ENCODE measurements at regions not wholly inside any gene's neighbourhood (a gene's known extent, or its start where the extent isn't known, plus 50 kb on each side); places are given as distances from the start of the nearest gene placed in this dataset.

GRCh38 chr17:51407576-51407975 is 147.2 kb downstream of the UTP18 start (continued):
- no peak for TF ChIP-seq ZNF462 (CRISPR knock-in tag; IDR thresholded peaks at IDR 0.05)

GRCh38 chr17:51419476-51419875 is 159.1 kb downstream of the UTP18 start:
- no peaks in the 10 kb centered on the region for H3F3A ChIP-seq (replicated peaks; ENCODE audit: low read depth)
- no peaks in the 10 kb centered on the region for H3K9me3 Mint-ChIP-seq
- 0 out of 2 replicates have a peak, but pooled peaks cover 12% of the 10 kb centered on the region for H3K9me2 ChIP-seq (ENCODE audit: insufficient read depth)
- H3K27me3 ChIP-seq (ENCODE audit: insufficient read depth): no peaks in the 10 kb centered on the region
- H3K4me1 ChIP-seq (ENCODE audit: insufficient read depth): peaks cover 6% of the 10 kb centered on the region; the same call in 1 of the 2 replicates
- ATAC-seq: no peak
- H3K27ac Mint-ChIP-seq: no peak overlapping the region
- no peaks in the 10 kb centered on the region for H3K79me2 ChIP-seq (replicated peaks; ENCODE audit: insufficient read depth)
- no peaks in the 10 kb centered on the region for H3K36me3 ChIP-seq (ENCODE audit: insufficient read depth)
- H3K4me3 Mint-ChIP-seq: no peak overlapping the region
- H3K4me2 ChIP-seq: no peak overlapping the region
- peaks cover 12% of the 10 kb centered on the region for H3K4me1 Mint-ChIP-seq
- no peak overlapping the region for H3K4me3 ChIP-seq
- DNase-seq (ENCODE audit: low spot score): no peak
- H3K27ac ChIP-seq (ENCODE audit: low read depth): no peak overlapping the region
- no peaks in the 10 kb centered on the region for H3K36me3 Mint-ChIP-seq (ENCODE audit: low read depth)
- no peak overlapping the region for H2AFZ ChIP-seq
- peaks cover 5% of the 10 kb centered on the region for H3K27me3 Mint-ChIP-seq (ENCODE audit: insufficient read depth, low read depth, poor library complexity)
- no peaks in the 10 kb centered on the region; the same call in 1 of the 2 replicates for H4K20me1 ChIP-seq (replicated peaks; ENCODE audit: insufficient read depth)
- TF ChIP-seq ZNF462 (CRISPR knock-in tag; IDR thresholded peaks at IDR 0.05): no peak
- no peak for TF ChIP-seq EZH2phosphoT487 (IDR thresholded peaks at IDR 0.05; ENCODE audit: unreplicated experiment)
- TF ChIP-seq CTCF (conservative IDR thresholded peaks at IDR 0.05; ENCODE audit: low read depth in 2 of 2): no peak
- no peak for TF ChIP-seq JUNB (IDR thresholded peaks at IDR 0.05; ENCODE audit: unreplicated experiment)
- TF ChIP-seq EZH2 (IDR thresholded peaks at IDR 0.05; ENCODE audit: low read depth, unreplicated experiment): no peak
- TF ChIP-seq NANOG (IDR thresholded peaks at IDR 0.05; ENCODE audit: borderline replicate concordance): no peak
- TF ChIP-seq POLR2AphosphoS5 (IDR thresholded peaks at IDR 0.05; ENCODE audit: low read depth): no peak
